ENCODE measurements at regions not wholly inside any gene's neighbourhood (a gene's known extent, or its start where the extent isn't known, plus 50 kb on each side); places are given as distances from the start of the nearest gene placed in this dataset.

DNA sequence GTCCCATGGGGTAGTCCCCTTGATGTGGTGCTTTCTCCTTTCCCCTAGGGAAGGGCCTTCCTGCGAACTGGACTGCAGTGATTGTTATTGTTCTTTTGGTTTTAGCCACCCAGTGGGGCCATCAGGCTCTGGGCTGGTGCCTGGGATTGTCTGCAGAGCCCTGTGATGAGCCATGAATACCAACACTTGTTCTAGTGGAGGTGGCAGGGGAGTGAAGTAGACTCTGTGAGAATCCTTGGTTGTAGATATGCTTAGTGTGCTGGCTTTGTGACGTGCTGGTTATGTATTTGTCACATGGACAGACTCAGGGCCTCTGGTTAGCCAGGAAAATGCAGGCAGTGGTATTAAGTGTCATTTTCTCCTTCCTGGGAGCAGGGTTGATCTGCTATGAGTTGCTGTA lies 51.8 kb upstream of the NDUFB4 start:
- Histone ChIP-seq H3K36me3 (ENCODE audit: control insufficient read depth, low read length) (no peaks in the 10 kb centered on the region), H3K79me2 (ENCODE audit: control insufficient read depth, low read length) (no peaks in the 10 kb centered on the region), H3K27ac (ENCODE audit: low read depth, low read length) (no peak overlapping the region), H3K4me1 (ENCODE audit: control insufficient read depth, low read length) (no peaks in the 10 kb centered on the region), H3K9me2 (replicated peaks; ENCODE audit: control insufficient read depth, low read length) (no peaks in the 10 kb centered on the region), H4K20me1 (ENCODE audit: control insufficient read depth, insufficient read depth, low read depth, low read length) (no peaks in the 10 kb centered on the region), H3K27me3 (ENCODE audit: control insufficient read depth, low read length) (no peaks in the 10 kb centered on the region), H3K4me2 (ENCODE audit: low read length) (no peak overlapping the region), H3K9me3 (ENCODE audit: control insufficient read depth, insufficient read depth, low read length) (peaks cover 3% of the 10 kb centered on the region), H3F3A (ENCODE audit: control insufficient read depth, insufficient read depth) (no peaks in the 10 kb centered on the region), H3K4me3 (ENCODE audit: low read length) (no peak overlapping the region)
- TF ChIP-seq, protein P1, sequence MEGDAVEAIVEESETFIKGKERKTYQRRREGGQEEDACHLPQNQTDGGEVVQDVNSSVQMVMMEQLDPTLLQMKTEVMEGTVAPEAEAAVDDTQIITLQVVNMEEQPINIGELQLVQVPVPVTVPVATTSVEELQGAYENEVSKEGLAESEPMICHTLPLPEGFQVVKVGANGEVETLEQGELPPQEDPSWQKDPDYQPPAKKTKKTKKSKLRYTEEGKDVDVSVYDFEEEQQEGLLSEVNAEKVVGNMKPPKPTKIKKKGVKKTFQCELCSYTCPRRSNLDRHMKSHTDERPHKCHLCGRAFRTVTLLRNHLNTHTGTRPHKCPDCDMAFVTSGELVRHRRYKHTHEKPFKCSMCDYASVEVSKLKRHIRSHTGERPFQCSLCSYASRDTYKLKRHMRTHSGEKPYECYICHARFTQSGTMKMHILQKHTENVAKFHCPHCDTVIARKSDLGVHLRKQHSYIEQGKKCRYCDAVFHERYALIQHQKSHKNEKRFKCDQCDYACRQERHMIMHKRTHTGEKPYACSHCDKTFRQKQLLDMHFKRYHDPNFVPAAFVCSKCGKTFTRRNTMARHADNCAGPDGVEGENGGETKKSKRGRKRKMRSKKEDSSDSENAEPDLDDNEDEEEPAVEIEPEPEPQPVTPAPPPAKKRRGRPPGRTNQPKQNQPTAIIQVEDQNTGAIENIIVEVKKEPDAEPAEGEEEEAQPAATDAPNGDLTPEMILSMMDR (IDR thresholded peaks at IDR 0.05; ENCODE audit: low read depth, low read length, poor library complexity, severe bottlenecking): no peak
- no peak for TF ChIP-seq EZH2phosphoT487 (IDR thresholded peaks at IDR 0.05; ENCODE audit: borderline replicate concordance, low read length)

DNA sequence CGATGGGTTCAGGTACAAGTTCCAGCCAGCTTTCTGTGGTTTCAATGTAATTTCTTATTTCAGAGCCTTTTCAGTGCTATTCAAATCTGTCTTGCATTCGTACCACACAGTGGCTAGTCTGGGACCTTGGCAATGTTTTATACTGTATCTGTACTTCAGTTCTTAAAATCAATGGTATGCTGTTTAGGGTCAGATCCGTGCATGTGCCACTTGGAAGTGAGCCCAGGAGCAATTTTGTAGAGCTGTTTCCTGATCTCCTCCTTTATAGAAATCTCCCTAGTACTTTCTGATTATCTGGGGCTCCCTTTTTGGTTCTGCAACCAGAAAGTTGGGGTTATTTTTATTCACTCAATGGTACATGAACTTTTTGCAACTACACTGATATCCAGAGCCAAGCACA lies 59.5 kb upstream of the NDUFB4 start:
- H4K20me1 ChIP-seq (ENCODE audit: control insufficient read depth, insufficient read depth, low read depth, low read length): no peaks in the 10 kb centered on the region
- TF ChIP-seq, protein P1 (IDR thresholded peaks at IDR 0.05; ENCODE audit: low read depth, low read length, poor library complexity, severe bottlenecking): no peak
- TF ChIP-seq EZH2phosphoT487 (IDR thresholded peaks at IDR 0.05; ENCODE audit: borderline replicate concordance, low read length): no peak

DNA sequence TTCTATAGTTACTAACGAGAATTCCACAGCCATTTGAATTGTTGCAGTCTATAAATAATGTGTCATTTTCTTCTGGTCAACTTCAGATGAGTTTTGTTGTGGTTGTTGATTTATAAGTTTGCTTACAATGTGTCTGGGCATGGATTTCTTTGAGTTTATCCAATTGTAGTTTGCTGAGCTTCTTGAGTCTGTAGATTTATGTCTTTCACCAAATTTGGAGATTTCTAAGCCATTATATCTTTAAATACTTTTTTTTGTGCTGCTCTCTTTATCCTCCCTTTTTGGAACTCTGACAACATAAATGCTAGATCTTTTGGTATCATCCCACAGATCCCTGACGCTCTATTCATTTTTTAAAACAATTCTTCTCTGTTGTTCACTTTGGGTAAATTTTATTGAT lies 63.2 kb upstream of the NDUFB4 start:
- no peak overlapping the region for H3K4me3 ChIP-seq (ENCODE audit: low read length)
- H3K9me2 ChIP-seq (replicated peaks; ENCODE audit: control insufficient read depth, low read length): no peaks in the 10 kb centered on the region

More for the DNA sequence above, 59.5 kb upstream of the NDUFB4 start:
- Histone ChIP-seq H3K36me3 (ENCODE audit: control insufficient read depth, low read length) (no peaks in the 10 kb centered on the region), H3K27me3 (ENCODE audit: control insufficient read depth, low read length) (peaks cover 2% of the 10 kb centered on the region; the same call in 1 of the 2 replicates), H3K9me2 (replicated peaks; ENCODE audit: control insufficient read depth, low read length) (no peaks in the 10 kb centered on the region), H3K79me2 (ENCODE audit: control insufficient read depth, low read length) (no peaks in the 10 kb centered on the region), H3K27ac (ENCODE audit: low read depth, low read length) (no peak overlapping the region), H3F3A (ENCODE audit: control insufficient read depth, insufficient read depth) (no peaks in the 10 kb centered on the region), H3K4me1 (ENCODE audit: control insufficient read depth, low read length) (no peaks in the 10 kb centered on the region), H3K9me3 (ENCODE audit: control insufficient read depth, insufficient read depth, low read length) (peaks cover 3% of the 10 kb centered on the region; the same call in 1 of the 2 replicates), H3K4me2 (ENCODE audit: low read length) (no peak overlapping the region), H3K4me3 (ENCODE audit: low read length) (no peak overlapping the region)

More for the DNA sequence above, 63.2 kb upstream of the NDUFB4 start:
- H3K27me3 ChIP-seq (ENCODE audit: control insufficient read depth, low read length): peaks cover 2% of the 10 kb centered on the region; the same call in 1 of the 2 replicates
- no peaks in the 10 kb centered on the region for H3K9me3 ChIP-seq (ENCODE audit: control insufficient read depth, insufficient read depth, low read length)
- H3K36me3 ChIP-seq (ENCODE audit: control insufficient read depth, low read length): no peaks in the 10 kb centered on the region
- no peak for TF ChIP-seq EZH2phosphoT487 (IDR thresholded peaks at IDR 0.05; ENCODE audit: borderline replicate concordance, low read length)
- TF ChIP-seq, protein P1 (IDR thresholded peaks at IDR 0.05; ENCODE audit: low read depth, low read length, poor library complexity, severe bottlenecking): no peak
- H3K4me2 ChIP-seq (ENCODE audit: low read length): no peak overlapping the region
- no peaks in the 10 kb centered on the region for H3F3A ChIP-seq (ENCODE audit: control insufficient read depth, insufficient read depth)
- no peaks in the 10 kb centered on the region for H3K79me2 ChIP-seq (ENCODE audit: control insufficient read depth, low read length)
- no peak overlapping the region for H3K27ac ChIP-seq (ENCODE audit: low read depth, low read length)
- no peaks in the 10 kb centered on the region for H3K4me1 ChIP-seq (ENCODE audit: control insufficient read depth, low read length)
- no peaks in the 10 kb centered on the region for H4K20me1 ChIP-seq (ENCODE audit: control insufficient read depth, insufficient read depth, low read depth, low read length)
